Urinary bladder (tissue), 3 donors: ENCODE measurements at regions not wholly inside any gene's neighbourhood (a gene's known extent, or its start where the extent isn't known, plus 50 kb on each side); places are given as distances from the start of the nearest gene placed in this dataset.
"Not testable (repeated sequence)": the region's sequence is repeated elsewhere in the genome, so short reads cannot be mapped to it uniquely, and the experiment has no call there.

ENCODE experiments used
- DNase-seq: peaks from one replicate; pipeline ENCODE4 v3.0.0-alpha.2; 2015; ENCODE audit errors: extremely low spot score
- H3K27ac ChIP-seq: one replicate; pipeline ENCODE4 v1.5.1; 2013; ENCODE audit warnings: low read depth, mild to moderate bottlenecking, moderate library complexity
- H3K36me3 ChIP-seq: one replicate; pipeline ENCODE4 v1.6.1; 2013; ENCODE audit warnings: mild to moderate bottlenecking, moderate library complexity; ENCODE audit not compliant: insufficient read depth
- H3K4me1 ChIP-seq: one replicate; pipeline ENCODE4 v1.6.1; 2013; ENCODE audit warnings: mild to moderate bottlenecking, moderate library complexity; ENCODE audit not compliant: insufficient read depth
- H3K4me3 ChIP-seq: one replicate; pipeline ENCODE4 v1.5.1; 2013; ENCODE audit warnings: low read depth, low read length
- whole genome bisulfite sequencing: extraction: QIAGEN DNeasy Blood & Tissue Kit; methylation state at CpG from one replicate; pipeline ENCODE4 v1.1.7; 2013; 5-methylcytosine and 5-hydroxymethylcytosine counted together
- donor health status: healthy with polysubstance abuse.
- donor health status: healthy.

- DNase-seq = no peak
- WGBS = 76% methylated on average over 1 of the region's 1 CpG
These were observed 701.8 kb upstream of the ADGRB3 start for GRCh38 chr6:67933278-67933677.

GRCh38 chr6:67922588-67922987, 712.5 kb upstream of the ADGRB3 start:
- not testable (repeated sequence) for H3K27ac ChIP-seq, H3K4me3 ChIP-seq, H3K36me3 ChIP-seq, DNase-seq, H3K4me1 ChIP-seq
- 86% methylated on average over 2 of the region's 3 CpGs for WGBS

More at GRCh38 chr6:67933278-67933677, 701.8 kb upstream of the ADGRB3 start:
- Histone ChIP-seq H3K27ac (no peak overlapping the region), H3K36me3 (no peaks in the 10 kb centered on the region), H3K4me3 (no peak overlapping the region), H3K4me1 (no peaks in the 10 kb centered on the region)

DNA sequence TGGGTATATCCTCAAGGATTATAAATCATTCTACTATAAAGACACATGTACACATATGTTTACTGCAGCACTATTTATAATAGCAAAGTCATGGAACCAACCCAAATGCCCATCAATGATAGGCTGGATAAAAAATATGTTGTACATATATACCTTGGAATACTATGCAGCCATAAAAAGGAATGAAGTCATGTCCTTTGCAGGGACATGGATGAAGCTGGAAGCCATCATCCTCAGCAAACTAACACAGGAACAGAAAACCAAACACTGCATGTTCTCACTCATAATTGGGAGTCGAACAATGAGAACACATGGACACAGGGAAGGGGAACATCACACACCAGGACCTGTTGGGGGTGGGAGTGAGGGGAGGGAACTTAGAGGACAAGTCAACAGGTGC, 715.0 kb upstream of the ADGRB3 start:
- not testable (repeated sequence) for DNase-seq, H3K36me3 ChIP-seq, H3K27ac ChIP-seq, H3K4me3 ChIP-seq, H3K4me1 ChIP-seq
- 100% methylated on average over 1 of the region's 1 CpG for WGBS

- WGBS = 72% methylated on average over 2 of the region's 2 CpGs
- no peaks in the 10 kb centered on the region for H3K36me3 ChIP-seq
- no peak overlapping the region for H3K27ac ChIP-seq
- DNase-seq = no peak
- no peak overlapping the region for H3K4me3 ChIP-seq
- no peaks in the 10 kb centered on the region for H3K4me1 ChIP-seq
These were observed 718.7 kb upstream of the ADGRB3 start for GRCh38 chr6:67916399-67916798.

GRCh38 chr6:67914419-67914818, 720.7 kb upstream of the ADGRB3 start:
- 50% methylated on average over 1 of the region's 1 CpG for WGBS
- H3K27ac ChIP-seq = no peak overlapping the region
- no peak for DNase-seq

DNA sequence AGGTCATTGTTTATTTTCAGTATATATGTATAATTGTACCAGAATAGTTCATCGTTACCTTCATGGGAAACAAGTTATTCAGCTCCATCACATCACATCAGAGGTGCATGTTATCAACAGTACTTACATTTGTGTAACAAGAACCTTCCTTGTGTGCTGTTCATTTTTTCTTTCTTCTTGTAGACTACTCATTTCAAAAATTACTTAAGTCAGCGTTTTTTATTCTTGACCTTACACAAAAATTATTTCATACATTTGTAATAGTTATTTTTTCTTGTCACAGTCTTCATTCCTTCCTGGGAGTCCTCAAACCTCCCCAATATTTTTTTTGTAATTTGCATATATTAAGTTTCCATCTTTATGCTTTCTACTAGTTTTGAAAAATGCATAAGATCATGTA, 725.7 kb upstream of the ADGRB3 start:
- H3K27ac ChIP-seq = no peak overlapping the region
- H3K36me3 ChIP-seq = no peaks in the 10 kb centered on the region
- no peak for DNase-seq
- 88% methylated on average over 2 of the region's 2 CpGs for WGBS
- no peaks in the 10 kb centered on the region for H3K4me1 ChIP-seq
- no peak overlapping the region for H3K4me3 ChIP-seq

More at GRCh38 chr6:67914419-67914818, 720.7 kb upstream of the ADGRB3 start:
- no peak overlapping the region for H3K4me3 ChIP-seq
- H3K4me1 ChIP-seq = no peaks in the 10 kb centered on the region
- H3K36me3 ChIP-seq = no peaks in the 10 kb centered on the region

DNA sequence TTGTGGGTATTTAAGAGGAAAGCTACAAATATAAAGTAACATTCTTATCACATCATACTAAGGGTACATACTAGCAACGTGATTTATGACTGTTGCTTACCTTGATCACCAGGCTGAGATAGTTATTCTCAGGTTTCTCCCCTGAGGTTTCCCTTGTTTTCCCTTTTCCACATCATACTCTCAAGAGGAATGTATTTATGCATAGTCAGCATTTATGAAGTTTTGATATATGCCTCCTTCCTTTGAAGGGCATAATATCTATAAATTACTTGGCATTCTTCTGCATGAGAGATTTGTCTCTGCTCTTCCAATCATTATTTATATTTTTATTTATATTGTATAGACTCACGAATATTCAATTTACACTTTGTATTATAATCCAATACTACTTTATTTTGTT, 726.7 kb upstream of the ADGRB3 start:
- no peaks in the 10 kb centered on the region for H3K4me1 ChIP-seq
- 75% methylated on average over 2 of the region's 2 CpGs for WGBS
- no peak overlapping the region for H3K4me3 ChIP-seq
- no peaks in the 10 kb centered on the region for H3K36me3 ChIP-seq
- no peak for DNase-seq
- H3K27ac ChIP-seq = no peak overlapping the region

GRCh38 chr6:67904735-67905134, 730.3 kb upstream of the ADGRB3 start:
- not testable (repeated sequence) for H3K27ac ChIP-seq, DNase-seq, H3K36me3 ChIP-seq, H3K4me1 ChIP-seq, H3K4me3 ChIP-seq

- no peaks in the 10 kb centered on the region for H3K4me1 ChIP-seq
- WGBS = 32% methylated on average over 1 of the region's 1 CpG
- H3K27ac ChIP-seq = no peak overlapping the region
- H3K4me3 ChIP-seq = no peak overlapping the region
- no peaks in the 10 kb centered on the region for H3K36me3 ChIP-seq
- no peak for DNase-seq
These were observed 736.2 kb upstream of the ADGRB3 start for GRCh38 chr6:67898875-67899274.

DNA sequence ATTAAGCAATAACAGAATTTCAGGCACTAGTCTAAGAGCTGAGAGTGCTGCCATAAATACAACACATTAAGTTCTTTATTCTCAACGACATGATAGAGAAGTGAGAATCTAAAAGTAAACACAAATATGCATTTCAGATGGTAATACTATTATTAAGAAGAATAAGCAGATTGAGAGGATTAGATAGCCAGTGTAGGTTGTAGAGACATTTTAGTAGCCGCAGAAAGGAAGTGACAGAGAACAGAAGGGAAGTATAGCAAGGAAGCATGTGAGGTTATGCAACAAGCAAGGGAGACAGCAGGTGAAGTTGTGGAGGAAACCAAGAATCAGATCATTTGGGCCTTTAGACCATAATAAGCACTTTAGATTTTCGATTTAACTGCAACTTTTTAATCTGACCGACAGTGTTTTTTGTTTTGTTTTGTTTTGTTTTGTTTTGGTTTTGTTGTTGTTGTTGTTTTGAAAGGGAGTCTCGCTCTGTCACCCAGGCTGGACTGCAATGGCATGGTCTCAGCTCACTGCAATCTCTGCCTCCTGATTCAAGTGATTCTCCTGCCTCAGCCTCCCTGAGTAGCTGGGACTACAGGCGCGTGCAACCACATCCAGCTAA, 737.0 kb upstream of the ADGRB3 start:
- no peak overlapping the region for H3K27ac ChIP-seq
- no peaks in the 10 kb centered on the region for H3K4me1 ChIP-seq
- no peak overlapping the region for H3K4me3 ChIP-seq
- H3K36me3 ChIP-seq = no peaks in the 10 kb centered on the region
- no peak for DNase-seq
- 82% methylated on average over 7 of the region's 7 CpGs for WGBS

- DNase-seq = no peak
- Histone ChIP-seq H3K27ac (no peak overlapping the region), H3K36me3 (no peaks in the 10 kb centered on the region), H3K4me1 (no peaks in the 10 kb centered on the region), H3K4me3 (no peak overlapping the region)
- 56% methylated on average over 1 of the region's 1 CpG for WGBS
These were observed 738.6 kb upstream of the ADGRB3 start for GRCh38 chr6:67896476-67896875.

DNA sequence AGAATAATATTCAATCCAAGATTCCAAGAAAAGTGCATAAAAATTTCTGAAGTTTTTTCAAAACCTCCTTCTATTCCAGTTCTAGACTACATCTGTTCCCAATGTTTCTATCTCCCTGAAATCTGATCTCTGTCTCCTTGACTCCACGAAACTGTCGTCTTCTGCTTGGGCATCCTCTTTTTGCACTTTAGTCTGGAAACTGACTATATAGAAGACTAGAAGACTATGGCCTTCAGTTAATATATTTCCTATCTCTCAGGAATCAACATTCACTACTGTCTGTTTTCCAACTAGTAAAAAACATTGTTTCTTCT, 745.4 kb upstream of the ADGRB3 start:
- Histone ChIP-seq H3K4me1 (no peaks in the 10 kb centered on the region), H3K27ac (no peak overlapping the region), H3K4me3 (no peak overlapping the region), H3K36me3 (no peaks in the 10 kb centered on the region)
- no peak for DNase-seq
- 44% methylated on average over 2 of the region's 2 CpGs for WGBS

- 84% methylated on average over 21 of the region's 21 CpGs for WGBS
- no peak for DNase-seq
- no peaks in the 10 kb centered on the region for H3K4me1 ChIP-seq
- H3K4me3 ChIP-seq = no peak overlapping the region
- H3K36me3 ChIP-seq = no peaks in the 10 kb centered on the region
- no peak overlapping the region for H3K27ac ChIP-seq
These were observed 746.0 kb upstream of the ADGRB3 start for GRCh38 chr6:67888886-67889681.

- Histone ChIP-seq H3K27ac (no peak overlapping the region), H3K36me3 (no peaks in the 10 kb centered on the region), H3K4me1 (no peaks in the 10 kb centered on the region), H3K4me3 (no peak overlapping the region)
- no peak for DNase-seq
- 92% methylated on average over 9 of the region's 9 CpGs for WGBS
These were observed 746.6 kb upstream of the ADGRB3 start for GRCh38 chr6:67888546-67888885.
